B cell (primary cell): ENCODE measurements at regions not wholly inside any gene's neighbourhood (a gene's known extent, or its start where the extent isn't known, plus 50 kb on each side); places are given as distances from the start of the nearest gene placed in this dataset.

ENCODE experiments used
- ATAC-seq: fragments of 200-7000 bp; cut with Tn5 transposase; one replicate; pipeline ENCODE4 v1.10.0; 2021; ENCODE audit warnings: low read depth, mild to moderate bottlenecking, moderate number of reproducible peaks, moderate library complexity
- CTCF ChIA-PET: fragments of 350-600 bp; sonication (Branson Sonifier 250); formaldehyde crosslinking; loops from one replicate; lab custom pipeline; 2021; ENCODE audit warnings: antibody characterized with exemption, inconsistent platforms; lab: Charles Lee
- POLR2A ChIA-PET: fragments of 350-600 bp; sonication (Branson Sonifier 250); formaldehyde crosslinking; loops from one replicate; lab custom pipeline; 2021; ENCODE audit warnings: antibody characterized with exemption; lab: Charles Lee
- DNase-seq: peaks from one replicate; pipeline ENCODE4 v3.0.0; 2013
- H2AFZ ChIP-seq: 2 replicates; pipeline ENCODE4 v1.6.1; 2012; ENCODE audit warnings: mild to moderate bottlenecking, low read depth, low read length; ENCODE audit not compliant: insufficient read depth, poor library complexity, severe bottlenecking
- H3K27ac ChIP-seq, 2 donors: 1 replicate in 1 of 2; 2 replicates in 1 of 2; pipeline ENCODE4 v1.5.1; 2012 to 2013; ENCODE audit warnings: low read length in 2 of 2, mild to moderate bottlenecking in 2 of 2, moderate library complexity in 1 of 2
- H3K27me3 ChIP-seq, 4 experiments: fragments of 200-600 bp in 1 of 4; sonication (generic) in 1 of 4; replicated peaks in 1 of 4; 1 replicate in 2 of 4; 2 replicates in 2 of 4; pipeline versions ENCODE4 v1.6.1 to v1.7.0; 2013 to 2016; ENCODE audit warnings: low read length in 3 of 4, mild to moderate bottlenecking in 2 of 4, mixed read lengths in 1 of 4, moderate library complexity in 1 of 4; ENCODE audit not compliant: insufficient read depth in 4 of 4, control insufficient read depth in 3 of 4; ENCODE audit errors: control extremely low read depth in 1 of 4
- H3K36me3 ChIP-seq, 2 experiments: replicated peaks in 1 of 2; 1 replicate in 1 of 2; 2 replicates in 1 of 2; pipeline versions ENCODE4 v1.6.1 to v1.7.1; 2013; ENCODE audit warnings: low read length in 1 of 2; ENCODE audit not compliant: insufficient read depth in 2 of 2, control insufficient read depth in 1 of 2; ENCODE audit errors: control extremely low read depth in 1 of 2, extremely low read depth in 1 of 2
- H3K4me1 ChIP-seq, 2 donors: fragments of 200-600 bp in 1 of 2; sonication (generic) in 1 of 2; 1 replicate in 1 of 2; 2 replicates in 1 of 2; pipeline versions ENCODE4 v1.5.1 to v1.6.1; 2013 to 2017; ENCODE audit warnings: low read length in 2 of 2; ENCODE audit not compliant: control insufficient read depth in 2 of 2, insufficient read depth in 2 of 2
- H3K4me2 ChIP-seq: replicated peaks from 2 replicates; pipeline ENCODE3; 2012; ENCODE audit warnings: mild to moderate bottlenecking, low read depth, low read length; ENCODE audit not compliant: poor library complexity, severe bottlenecking
- H3K4me3 ChIP-seq, 5 experiments: fragments of 200-600 bp in 1 of 5; sonication (generic) in 1 of 5; 1 replicate in 3 of 5; 2 replicates in 2 of 5; pipeline versions ENCODE4 v1.5.1 to v1.7.0; 2011 to 2016; ENCODE audit warnings: low read length in 4 of 5, mild to moderate bottlenecking in 4 of 5, low read depth in 2 of 5, control low read depth in 1 of 5, moderate library complexity in 1 of 5; ENCODE audit not compliant: insufficient read depth in 1 of 5; ENCODE audit errors: control extremely low read depth in 1 of 5, extremely low read depth in 1 of 5
- H3K79me2 ChIP-seq: fragments of 200-600 bp; sonication (generic); one replicate; pipeline ENCODE4 v1.6.0; 2016; ENCODE audit warnings: low read length; ENCODE audit not compliant: control insufficient read depth, insufficient read depth
- H3K9ac ChIP-seq: fragments of 200-600 bp; sonication (generic); 2 replicates; pipeline ENCODE4 v1.6.1; 2017; ENCODE audit warnings: mild to moderate bottlenecking, low read length, moderate library complexity
- H3K9me3 ChIP-seq, 3 donors: one replicate each; pipeline versions ENCODE4 v1.6.1 to v1.7.1; 2013; ENCODE audit warnings: low read length in 2 of 3; ENCODE audit not compliant: control insufficient read depth in 2 of 3, insufficient read depth in 1 of 3; ENCODE audit errors: control extremely low read depth in 1 of 3
- H4K20me1 ChIP-seq: 2 replicates; pipeline ENCODE4 v1.6.0; 2012; ENCODE audit warnings: mild to moderate bottlenecking, low read length; ENCODE audit not compliant: insufficient read depth, control insufficient read depth, poor library complexity, severe bottlenecking
- H3K27ac Mint-ChIP-seq: one replicate; pipeline ENCODE4 v1.8.0; 2021; ENCODE audit warnings: mixed read lengths
- H3K27me3 Mint-ChIP-seq: one replicate; pipeline ENCODE4 v1.8.0; 2021; ENCODE audit warnings: mixed read lengths
- H3K4me1 Mint-ChIP-seq: one replicate; pipeline ENCODE4 v1.8.0; 2021; ENCODE audit warnings: mixed read lengths
- H3K4me3 Mint-ChIP-seq: one replicate; pipeline ENCODE4 v1.8.0; 2021; ENCODE audit warnings: mixed read lengths
- H3K9me3 Mint-ChIP-seq: one replicate; pipeline ENCODE4 v1.8.0; 2022; ENCODE audit warnings: mixed read lengths; ENCODE audit not compliant: insufficient read depth
- CTCF ChIP-seq: fragments of 200-600 bp; IDR thresholded peaks from one replicate; pipeline ENCODE4 v1.8.0; 2022; ENCODE audit warnings: antibody characterized with exemption, mild to moderate bottlenecking
- EZH2 ChIP-seq: IDR thresholded peaks from 2 replicates; pipeline ENCODE4 v1.6.1; 2012; ENCODE audit warnings: borderline replicate concordance, low read depth, mild to moderate bottlenecking, moderate library complexity, low read length; ENCODE audit not compliant: insufficient read depth, poor library complexity, severe bottlenecking
- WGBS: methylation state at CpG from one replicate; pipeline ENCODE4 v1.1.5; 2013; ENCODE audit warnings: missing lambda C conversion rate; ENCODE audit not compliant: insufficient coverage; 5-methylcytosine and 5-hydroxymethylcytosine counted together
- intact Hi-C: fragments of 100-400 bp; cut with micrococcal nuclease; formaldehyde crosslinking; loops from one replicate; pipeline ENCODE4 v1.10.0; 2022

DNA sequence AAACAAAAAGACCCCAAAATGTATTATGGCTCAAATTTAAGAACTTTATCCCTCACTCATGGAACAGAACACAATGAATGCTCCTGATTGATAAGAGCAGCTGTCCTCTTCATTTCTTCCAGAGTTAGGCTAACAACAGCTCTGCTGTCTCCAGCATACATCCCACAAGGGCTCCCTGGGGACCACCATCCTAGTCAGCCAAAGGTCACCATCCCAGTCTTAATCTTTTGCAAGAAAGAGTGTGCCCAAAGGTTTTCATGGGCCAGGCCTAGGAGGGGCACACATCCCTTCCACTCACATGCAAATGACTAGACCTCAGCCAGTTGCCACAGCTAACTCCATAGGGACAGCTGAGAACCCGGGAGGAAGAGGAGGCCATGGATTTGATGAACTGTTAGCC, 555.3 kb downstream of the BUD13 start:
- H3K4me3 Mint-ChIP-seq: no peak overlapping the region
- 100% methylated on average over 1 of the region's 1 CpG for WGBS

DNA sequence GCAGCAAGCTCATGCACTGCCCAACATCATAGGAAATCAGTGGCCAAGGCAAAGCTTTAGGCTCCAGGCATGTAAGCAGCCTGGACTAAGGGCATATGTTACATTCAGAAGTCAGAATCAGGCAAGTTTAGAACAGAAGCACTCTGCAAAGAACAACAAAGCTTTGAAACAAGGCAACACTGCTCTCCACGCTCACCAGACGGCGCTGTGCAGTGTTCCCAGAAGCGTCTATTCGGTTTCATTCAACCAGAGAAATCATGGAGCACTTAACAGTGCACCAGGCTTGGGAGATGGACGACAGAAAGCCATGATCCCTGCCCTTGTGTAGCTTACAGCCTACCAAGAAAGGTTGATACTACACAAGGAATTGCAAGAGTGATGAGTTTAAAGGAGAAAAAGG, 555.8 kb downstream of the BUD13 start:
- H3K4me3 ChIP-seq: no peak overlapping the region
- no peaks in the 10 kb centered on the region for H4K20me1 ChIP-seq
- no peaks in the 10 kb centered on the region for H3K4me1 Mint-ChIP-seq
- H3K4me1 ChIP-seq: no peaks in the 10 kb centered on the region
- ATAC-seq: no peak
- DNase-seq: no peak
- peaks cover 5% of the 10 kb centered on the region for H3K27me3 Mint-ChIP-seq
- H3K4me2 ChIP-seq: no peak overlapping the region
- H3K9ac ChIP-seq: no peak overlapping the region
- H3K27ac ChIP-seq: no peak overlapping the region
- H3K9me3 Mint-ChIP-seq: no peaks in the 10 kb centered on the region
- ChIA-PET CTCF (no interaction called here), POLR2A (no interaction called here)
- no peaks in the 10 kb centered on the region for H3K79me2 ChIP-seq
- intact Hi-C loops: no loop called here
- no peaks in the 10 kb centered on the region for H3K36me3 ChIP-seq
- H3K9me3 ChIP-seq: peaks cover 0 to 4% (median 0%) of the 10 kb centered on the region in 3 donors
- H2AFZ ChIP-seq: no peak overlapping the region
- no peaks in the 10 kb centered on the region for H3K27me3 ChIP-seq
- TF ChIP-seq EZH2: no peak
- peak; percentile 16 for TF ChIP-seq CTCF
- 87% methylated on average over 6 of the region's 6 CpGs for WGBS
- H3K27ac Mint-ChIP-seq: no peak overlapping the region
- H3K4me3 Mint-ChIP-seq: no peak overlapping the region

More for the DNA sequence above, 555.3 kb downstream of the BUD13 start:
- no peaks in the 10 kb centered on the region for H3K9me3 Mint-ChIP-seq
- no peak overlapping the region for H2AFZ ChIP-seq
- H3K4me2 ChIP-seq: no peak overlapping the region
- peaks cover 4% of the 10 kb centered on the region for H3K27me3 Mint-ChIP-seq
- ChIA-PET POLR2A (no interaction called here), CTCF (interaction anchor here (0.6 kb wide), 1 partner anchor 1479 kb away, joined by 3 read pairs; no protein-coding TSS in a partner anchor)
- TF ChIP-seq EZH2: no peak
- TF ChIP-seq CTCF: no peak
- H3K36me3 ChIP-seq: no peaks in the 10 kb centered on the region
- H3K4me1 Mint-ChIP-seq: no peaks in the 10 kb centered on the region
- H3K9ac ChIP-seq: no peak overlapping the region
- intact Hi-C loops: no loop called here
- DNase-seq (no peak), ATAC-seq (no peak)
- H3K9me3 ChIP-seq: peaks cover 0 to 4% (median 0%) of the 10 kb centered on the region in 3 donors
- H3K79me2 ChIP-seq: no peaks in the 10 kb centered on the region
- no peaks in the 10 kb centered on the region for H3K27me3 ChIP-seq
- no peaks in the 10 kb centered on the region for H3K4me1 ChIP-seq
- no peak overlapping the region for H3K27ac Mint-ChIP-seq
- H4K20me1 ChIP-seq: no peaks in the 10 kb centered on the region
- no peak overlapping the region for H3K4me3 ChIP-seq
- H3K27ac ChIP-seq: no peak overlapping the region
